Chondrocyte (in vitro differentiated cells): ENCODE measurements at regions not wholly inside any gene's neighbourhood (a gene's known extent, or its start where the extent isn't known, plus 50 kb on each side); places are given as distances from the start of the nearest gene placed in this dataset.
"Not testable (repeated sequence)": the region's sequence is repeated elsewhere in the genome, so short reads cannot be mapped to it uniquely, and the experiment has no call there.

Experiments
- DNase-seq: peaks from one replicate; pipeline ENCODE4 v3.0.0; 2021; ENCODE audit warnings: mixed read lengths, low spot score
- H3K27ac Mint-ChIP-seq: one replicate; pipeline ENCODE4 v1.8.0; 2021; ENCODE audit warnings: mild to moderate bottlenecking, moderate library complexity, mixed read lengths; ENCODE audit not compliant: unreplicated experiment
- H3K27me3 Mint-ChIP-seq: 2 replicates; pipeline ENCODE4 v1.8.0; 2021; ENCODE audit warnings: low read depth, mixed read lengths
- H3K36me3 Mint-ChIP-seq: 2 replicates; pipeline ENCODE4 v1.8.0; 2021; ENCODE audit warnings: low read depth, mixed read lengths
- H3K4me1 Mint-ChIP-seq: 2 replicates; pipeline ENCODE4 v1.8.0; 2021; ENCODE audit warnings: low read depth, mild to moderate bottlenecking, mixed read lengths
- H3K4me3 Mint-ChIP-seq: one replicate; pipeline ENCODE4 v1.8.0; 2021; ENCODE audit warnings: mild to moderate bottlenecking, moderate library complexity, mixed read lengths; ENCODE audit not compliant: unreplicated experiment
- H3K9me3 Mint-ChIP-seq: 2 replicates; pipeline ENCODE4 v1.8.0; 2021; ENCODE audit warnings: low read depth, mixed read lengths
- TF ChIP-seq, protein P1 (sequence below): fragments of 200-600 bp; sonication (generic); IDR thresholded peaks from 2 replicates; pipeline ENCODE4 v1.5.0; 2021; ENCODE audit warnings: antibody characterized with exemption, mild to moderate bottlenecking, moderate library complexity

- TF ChIP-seq, protein P1, sequence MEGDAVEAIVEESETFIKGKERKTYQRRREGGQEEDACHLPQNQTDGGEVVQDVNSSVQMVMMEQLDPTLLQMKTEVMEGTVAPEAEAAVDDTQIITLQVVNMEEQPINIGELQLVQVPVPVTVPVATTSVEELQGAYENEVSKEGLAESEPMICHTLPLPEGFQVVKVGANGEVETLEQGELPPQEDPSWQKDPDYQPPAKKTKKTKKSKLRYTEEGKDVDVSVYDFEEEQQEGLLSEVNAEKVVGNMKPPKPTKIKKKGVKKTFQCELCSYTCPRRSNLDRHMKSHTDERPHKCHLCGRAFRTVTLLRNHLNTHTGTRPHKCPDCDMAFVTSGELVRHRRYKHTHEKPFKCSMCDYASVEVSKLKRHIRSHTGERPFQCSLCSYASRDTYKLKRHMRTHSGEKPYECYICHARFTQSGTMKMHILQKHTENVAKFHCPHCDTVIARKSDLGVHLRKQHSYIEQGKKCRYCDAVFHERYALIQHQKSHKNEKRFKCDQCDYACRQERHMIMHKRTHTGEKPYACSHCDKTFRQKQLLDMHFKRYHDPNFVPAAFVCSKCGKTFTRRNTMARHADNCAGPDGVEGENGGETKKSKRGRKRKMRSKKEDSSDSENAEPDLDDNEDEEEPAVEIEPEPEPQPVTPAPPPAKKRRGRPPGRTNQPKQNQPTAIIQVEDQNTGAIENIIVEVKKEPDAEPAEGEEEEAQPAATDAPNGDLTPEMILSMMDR = no peak
- Mint-ChIP-seq H3K4me1 (peaks cover 3% of the 10 kb centered on the region), H3K27ac (no peak overlapping the region), H3K9me3 (no peaks in the 10 kb centered on the region), H3K36me3 (no peaks in the 10 kb centered on the region), H3K4me3 (no peak overlapping the region), H3K27me3 (no peaks in the 10 kb centered on the region)
- DNase-seq = no peak
These were observed 274.8 kb upstream of the UGT8 start for GRCh38 chr4:114323841-114324240.

GRCh38 chr4:114326358-114326757, 272.2 kb upstream of the UGT8 start:
- Mint-ChIP-seq H3K36me3 (no peaks in the 10 kb centered on the region), H3K9me3 (peaks cover 2% of the 10 kb centered on the region), H3K27me3 (no peaks in the 10 kb centered on the region), H3K4me3 (no peak overlapping the region), H3K4me1 (peaks cover 3% of the 10 kb centered on the region), H3K27ac (no peak overlapping the region)
- TF ChIP-seq, protein P1 = no peak
- no peak for DNase-seq

DNA sequence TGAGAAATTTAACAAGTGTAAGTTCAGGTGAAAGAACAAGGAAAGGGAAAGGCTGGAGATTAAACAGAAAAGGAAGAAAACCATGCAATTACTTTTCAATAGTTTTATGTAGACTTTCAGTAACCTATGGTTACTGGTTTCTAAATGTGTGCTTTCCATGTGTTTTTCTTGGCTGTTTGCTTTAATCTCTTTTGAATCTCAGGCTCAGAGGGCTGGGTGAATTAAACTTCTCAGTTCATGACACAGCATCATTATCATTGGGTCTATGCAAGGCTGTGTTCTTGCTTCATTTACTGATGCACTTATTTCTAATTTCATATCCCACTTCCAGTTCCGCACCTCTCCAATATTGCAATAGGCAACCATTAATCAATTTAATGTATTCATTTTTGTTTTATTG, 266.5 kb upstream of the UGT8 start:
- H3K36me3 Mint-ChIP-seq = no peaks in the 10 kb centered on the region
- no peak for DNase-seq
- H3K27ac Mint-ChIP-seq = no peak overlapping the region
- no peaks in the 10 kb centered on the region for H3K27me3 Mint-ChIP-seq
- peaks cover 12% of the 10 kb centered on the region for H3K9me3 Mint-ChIP-seq
- no peak overlapping the region for H3K4me3 Mint-ChIP-seq
- H3K4me1 Mint-ChIP-seq = peaks cover 13% of the 10 kb centered on the region
- TF ChIP-seq, protein P1 = no peak

DNA sequence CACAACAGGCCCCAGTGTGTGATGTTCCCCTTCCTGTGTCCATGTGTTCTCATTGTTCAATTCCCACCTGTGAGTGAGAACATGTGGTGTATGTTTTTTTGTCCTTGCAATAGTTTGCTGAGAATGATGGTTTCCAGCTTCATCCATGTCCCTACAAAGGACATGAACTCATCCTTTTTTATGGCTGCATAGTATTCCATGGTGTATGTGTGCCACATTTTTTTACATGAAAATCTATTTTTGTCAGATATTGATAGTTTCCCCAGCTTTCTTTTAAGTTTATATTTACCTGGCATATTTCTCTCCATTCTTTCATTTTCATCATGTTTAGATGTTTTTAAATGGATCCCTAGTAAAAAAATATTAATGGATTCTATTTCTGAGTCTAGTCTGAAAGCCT, 264.2 kb upstream of the UGT8 start:
- H3K4me3 Mint-ChIP-seq, DNase-seq, H3K36me3 Mint-ChIP-seq, H3K27me3 Mint-ChIP-seq, H3K27ac Mint-ChIP-seq: not testable (repeated sequence)
- peaks cover 13% of the 10 kb centered on the region for H3K4me1 Mint-ChIP-seq
- H3K9me3 Mint-ChIP-seq = peaks cover 12% of the 10 kb centered on the region

- Mint-ChIP-seq H3K27ac (no peak overlapping the region), H3K4me3 (no peak overlapping the region), H3K27me3 (no peaks in the 10 kb centered on the region), H3K4me1 (peaks cover 13% of the 10 kb centered on the region), H3K9me3 (peaks cover 11% of the 10 kb centered on the region), H3K36me3 (no peaks in the 10 kb centered on the region)
- TF ChIP-seq, protein P1 = no peak
- no peak for DNase-seq
These were observed 263.7 kb upstream of the UGT8 start for GRCh38 chr4:114334884-114335330.

DNA sequence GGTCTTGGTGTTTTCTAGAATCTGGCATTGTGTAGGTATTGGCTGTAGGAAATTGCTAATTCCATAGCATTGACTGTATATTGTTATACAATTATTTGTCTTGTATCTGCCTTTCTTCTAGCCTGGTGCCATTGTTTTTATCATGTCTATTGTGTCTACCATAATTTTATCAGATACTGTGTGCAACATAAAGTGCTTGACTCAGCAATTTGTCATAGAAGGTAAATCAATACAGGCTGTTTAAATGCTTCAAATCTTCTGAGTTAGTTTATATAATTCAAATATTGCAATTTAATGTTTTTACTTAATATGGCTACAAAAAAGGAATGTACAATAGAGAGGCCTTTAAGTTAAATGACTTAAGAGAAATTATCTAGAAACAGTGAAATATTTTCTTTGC, 263.3 kb upstream of the UGT8 start:
- TF ChIP-seq, protein P1 = no peak
- H3K27me3 Mint-ChIP-seq = no peaks in the 10 kb centered on the region
- peaks cover 13% of the 10 kb centered on the region for H3K4me1 Mint-ChIP-seq
- no peak overlapping the region for H3K4me3 Mint-ChIP-seq
- peaks cover 9% of the 10 kb centered on the region for H3K9me3 Mint-ChIP-seq
- H3K36me3 Mint-ChIP-seq = no peaks in the 10 kb centered on the region
- no peak overlapping the region for H3K27ac Mint-ChIP-seq
- no peak for DNase-seq
